Hematopoietic multipotent progenitor cell treated with erythropoietin and hydrocortisone succinate and interleukin-3 and kit ligand, for 8 days (in vitro differentiated cells): ENCODE measurements at regions not wholly inside any gene's neighbourhood (a gene's known extent, or its start where the extent isn't known, plus 50 kb on each side); places are given as distances from the start of the nearest gene placed in this dataset.

Source experiments
- DNase-seq: peaks from one replicate; pipeline ENCODE4 v3.0.0-alpha.2; 2015

DNA sequence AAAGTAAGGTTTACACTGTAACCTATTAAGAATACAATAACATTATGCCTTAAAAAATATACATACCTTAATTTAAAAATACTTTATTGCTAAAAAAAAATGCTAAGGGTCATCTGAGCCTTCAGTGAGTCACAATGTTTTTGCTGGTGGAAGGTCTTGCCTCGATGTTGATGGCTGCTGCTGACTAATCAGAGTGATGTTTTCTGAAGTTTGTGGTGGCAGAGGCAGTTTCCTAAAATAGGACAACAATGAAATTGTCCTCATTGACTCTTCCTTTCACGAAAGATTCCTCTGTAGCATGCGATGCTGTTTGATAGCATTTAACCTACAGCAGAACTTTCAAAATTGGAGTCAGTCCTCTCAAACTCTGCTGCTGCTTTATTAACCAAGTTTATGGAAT, 97.6 kb downstream of the FAT3 start:
- no peak for DNase-seq

DNA sequence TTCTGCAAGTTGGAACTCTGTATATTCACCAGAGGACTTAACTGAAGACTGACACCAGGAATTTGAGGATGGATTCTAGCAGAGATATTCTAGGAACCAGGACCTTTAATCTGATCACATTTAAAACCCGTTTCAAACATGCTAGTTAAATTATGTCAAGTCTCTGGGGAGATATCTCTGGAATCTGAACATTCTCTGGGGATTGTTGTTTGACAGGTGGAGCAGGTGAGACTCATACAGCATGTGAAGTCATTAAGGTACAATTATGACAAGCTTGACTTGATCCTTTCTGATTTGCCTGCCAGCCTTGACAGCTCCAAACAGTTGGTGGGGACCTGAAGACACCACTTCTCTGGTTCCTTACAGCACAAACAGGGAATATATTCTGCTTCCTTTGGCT, 100.3 kb downstream of the FAT3 start:
- DNase-seq, result no peak

DNA sequence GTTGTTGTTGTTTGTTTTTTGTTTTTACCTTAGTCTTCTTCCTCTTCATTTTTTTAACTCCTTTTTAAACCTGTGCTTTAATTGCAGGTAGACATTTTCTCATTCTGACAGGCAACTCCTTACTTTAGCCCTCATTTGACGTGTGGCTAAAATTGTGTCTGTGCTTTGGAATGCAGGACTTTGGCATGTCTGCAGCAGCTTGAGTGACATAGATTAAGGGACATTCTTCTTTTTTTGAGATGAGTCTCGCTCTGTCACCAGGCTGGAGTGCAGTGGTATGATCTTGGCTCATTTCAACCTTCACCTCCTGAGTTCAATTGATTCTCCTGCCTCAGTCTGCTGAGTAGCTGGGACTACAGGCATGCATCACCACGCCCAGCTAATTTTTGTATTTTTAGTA, 100.8 kb downstream of the FAT3 start:
- no peak for DNase-seq

DNA sequence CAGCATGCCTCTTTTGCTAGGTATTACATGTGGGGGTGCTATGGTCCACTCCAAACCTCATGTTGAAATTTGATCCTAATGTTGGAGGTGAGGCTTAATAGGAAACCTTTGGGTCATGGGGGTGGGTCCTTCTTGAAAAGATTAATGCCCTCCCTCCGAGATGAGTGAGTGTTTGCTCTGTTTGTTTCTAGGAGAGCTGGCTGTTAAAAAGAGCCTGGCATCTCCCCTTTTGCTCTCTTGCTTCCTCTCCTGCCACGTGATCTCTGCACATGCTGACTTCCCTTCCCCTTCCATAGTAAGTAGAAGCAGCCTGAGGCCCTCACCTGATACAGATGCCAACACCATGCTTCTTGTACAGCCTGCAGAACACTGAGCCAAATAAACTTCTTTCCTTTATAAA, 104.5 kb downstream of the FAT3 start:
- DNase-seq, result no peak

DNA sequence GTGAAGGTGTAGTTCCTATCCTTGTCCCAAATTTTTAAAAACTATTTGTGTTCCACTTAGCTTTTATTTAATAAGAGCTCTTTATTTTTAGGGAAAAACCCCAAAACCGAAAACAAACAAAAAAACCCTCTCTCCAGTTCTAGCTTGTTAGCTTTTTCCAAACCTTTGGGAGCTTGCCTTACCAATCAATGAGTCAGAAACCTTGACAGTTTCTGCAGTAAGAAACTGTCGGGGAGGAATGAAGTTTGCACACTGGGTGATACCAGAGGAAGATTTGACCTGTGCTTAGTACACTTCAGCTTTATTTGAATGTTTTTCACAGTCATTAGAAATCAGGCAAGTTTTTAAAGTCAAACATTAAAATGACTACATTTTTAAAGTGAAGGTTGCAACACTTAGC, 105.0 kb downstream of the FAT3 start:
- no peak for DNase-seq

DNA sequence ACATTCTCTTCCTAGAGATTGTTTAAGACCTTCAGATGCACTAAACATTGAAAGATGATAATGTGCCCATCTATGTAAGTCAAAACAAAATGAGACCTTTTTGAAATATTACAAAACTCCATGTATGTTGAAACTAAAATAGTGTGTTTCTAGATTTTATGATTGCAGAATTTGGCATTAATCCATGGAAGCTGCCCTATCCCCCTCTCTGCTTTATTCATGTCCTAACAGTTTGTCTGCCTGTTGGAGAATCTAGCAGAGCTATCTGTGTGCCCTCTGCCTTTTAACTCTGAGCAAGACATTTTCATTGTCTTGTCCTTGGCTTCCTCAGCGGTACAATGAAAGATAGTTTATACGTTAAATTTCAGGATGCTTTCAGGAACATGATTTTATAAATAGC, 105.5 kb downstream of the FAT3 start:
- no peak for DNase-seq

DNA sequence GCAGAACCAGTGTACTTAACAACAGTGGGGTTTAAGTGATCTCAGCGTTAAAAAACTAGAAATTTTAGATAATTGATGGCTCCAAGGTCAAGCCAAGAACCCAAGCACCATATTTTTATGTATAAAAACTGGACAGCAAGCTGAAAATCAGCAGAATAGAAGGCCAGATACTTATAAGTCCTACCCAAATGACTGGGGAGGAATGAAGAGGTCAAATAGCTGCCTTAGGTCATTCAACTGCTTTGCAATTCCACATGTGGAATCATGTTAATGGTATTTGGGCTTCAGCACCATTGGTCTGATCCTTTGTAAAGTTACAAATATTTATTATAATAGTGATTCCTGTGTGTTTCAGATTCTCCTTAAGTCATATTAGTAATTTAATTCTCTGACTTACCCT, 108.4 kb downstream of the FAT3 start:
- no peak for DNase-seq

DNA sequence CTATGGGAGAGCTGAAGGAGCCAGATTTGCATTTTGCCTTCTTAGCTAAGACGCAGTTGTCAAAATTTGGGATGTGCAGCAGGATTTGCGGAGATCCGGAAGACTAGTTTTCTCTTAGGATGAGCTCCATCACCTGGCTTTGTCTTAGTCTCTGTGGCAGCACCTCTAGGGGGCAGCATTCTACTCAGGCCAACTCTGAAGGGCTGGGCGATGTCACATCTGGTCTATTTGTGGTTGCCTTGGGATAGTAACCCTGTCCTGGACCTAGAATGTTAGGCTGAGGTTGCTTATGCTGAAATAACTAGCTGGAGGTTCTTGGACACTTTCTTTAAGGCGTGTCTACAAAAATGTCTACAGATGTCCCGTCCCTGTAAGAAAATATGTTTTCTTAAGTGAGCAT, 116.2 kb downstream of the FAT3 start:
- no peak for DNase-seq

DNA sequence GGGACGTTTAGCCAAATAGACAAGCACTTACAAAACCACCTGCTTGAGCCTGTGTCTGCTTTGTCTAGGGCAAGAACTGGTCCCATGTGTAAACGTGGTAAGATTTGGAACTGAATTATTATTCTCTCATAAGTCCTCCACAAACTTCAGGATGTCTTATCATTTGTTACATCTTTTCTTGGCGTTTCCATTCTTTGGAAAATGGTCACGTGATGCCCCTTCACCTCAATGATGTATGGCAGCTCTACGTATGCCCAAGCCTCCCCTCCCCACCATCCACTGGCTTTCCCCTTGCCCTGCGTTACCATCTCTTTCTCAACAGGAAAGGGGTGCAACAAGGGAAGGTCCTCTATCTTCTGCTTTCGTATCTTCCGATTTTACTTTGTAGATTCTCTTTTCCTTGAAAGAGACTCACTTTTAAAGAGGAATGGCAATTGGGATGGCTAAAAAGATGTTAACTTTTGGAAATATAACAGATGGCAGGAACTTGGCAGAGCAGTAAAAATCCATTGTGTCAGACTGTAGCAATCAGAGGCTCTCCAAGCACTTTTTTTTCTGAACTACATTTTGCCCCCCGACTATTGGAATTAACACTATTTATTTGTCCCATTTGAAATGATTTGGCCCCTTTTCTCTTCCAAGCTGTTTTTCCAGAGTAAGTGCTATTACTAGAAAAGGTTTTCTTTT, 117.6 kb downstream of the FAT3 start:
- no peak for DNase-seq

DNA sequence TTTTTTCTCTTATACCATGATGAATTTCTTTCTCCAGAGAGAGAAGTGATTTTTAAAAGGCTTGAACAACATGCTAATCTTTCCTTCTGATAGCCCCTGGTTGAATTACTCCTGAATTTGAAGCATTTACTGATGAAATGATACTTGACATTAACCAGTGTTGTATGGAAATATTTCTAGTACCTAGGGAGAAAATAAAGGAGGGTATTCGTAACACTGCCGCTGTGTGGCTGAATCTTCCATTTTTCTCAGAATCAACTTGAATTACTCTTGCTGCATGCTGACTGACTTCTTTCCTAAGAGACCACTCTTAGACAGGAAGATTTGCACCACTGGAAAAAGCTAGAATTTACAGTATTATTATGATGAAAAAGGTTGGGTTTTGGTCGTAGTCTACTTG, 118.3 kb downstream of the FAT3 start:
- DNase-seq, result no peak

DNA sequence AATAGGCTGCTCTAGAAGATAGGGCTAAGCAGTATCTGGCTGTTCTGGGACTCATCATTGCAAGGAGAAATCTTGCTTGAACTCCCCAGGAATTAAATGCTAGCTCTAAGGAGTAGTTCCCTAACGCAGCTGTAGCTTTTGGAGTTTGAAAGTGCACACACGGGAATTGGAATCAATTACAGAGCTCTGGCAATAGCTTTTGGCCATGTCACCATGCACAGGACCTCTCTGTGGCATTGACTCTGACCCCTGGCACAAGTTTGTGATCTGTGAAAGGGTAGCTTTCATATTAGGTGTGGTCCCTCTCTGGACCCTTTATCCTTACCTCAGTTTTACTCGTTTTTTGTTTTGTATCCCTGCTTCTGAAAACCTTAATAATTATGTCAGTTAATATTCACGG, 121.6 kb downstream of the FAT3 start:
- no peak for DNase-seq

DNA sequence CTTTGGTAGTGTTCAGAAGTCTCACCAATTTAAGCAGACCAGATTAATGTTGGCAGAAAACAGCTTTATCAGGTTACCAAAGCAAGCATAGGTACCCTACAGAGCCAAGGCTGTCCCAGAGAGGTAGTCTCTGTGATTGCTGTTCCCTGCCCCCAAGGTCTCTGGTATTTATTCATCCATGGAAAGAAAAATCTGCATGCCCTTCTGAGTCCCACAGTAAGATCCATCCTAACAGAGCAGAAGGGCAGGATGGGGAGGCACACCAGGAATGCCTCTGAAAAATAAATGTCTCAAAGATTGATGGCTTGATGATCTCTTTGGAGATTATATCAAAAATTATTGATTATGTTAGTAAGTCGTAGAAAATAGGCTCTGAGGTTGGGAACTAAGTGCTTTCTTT, 122.8 kb downstream of the FAT3 start:
- no peak for DNase-seq

DNA sequence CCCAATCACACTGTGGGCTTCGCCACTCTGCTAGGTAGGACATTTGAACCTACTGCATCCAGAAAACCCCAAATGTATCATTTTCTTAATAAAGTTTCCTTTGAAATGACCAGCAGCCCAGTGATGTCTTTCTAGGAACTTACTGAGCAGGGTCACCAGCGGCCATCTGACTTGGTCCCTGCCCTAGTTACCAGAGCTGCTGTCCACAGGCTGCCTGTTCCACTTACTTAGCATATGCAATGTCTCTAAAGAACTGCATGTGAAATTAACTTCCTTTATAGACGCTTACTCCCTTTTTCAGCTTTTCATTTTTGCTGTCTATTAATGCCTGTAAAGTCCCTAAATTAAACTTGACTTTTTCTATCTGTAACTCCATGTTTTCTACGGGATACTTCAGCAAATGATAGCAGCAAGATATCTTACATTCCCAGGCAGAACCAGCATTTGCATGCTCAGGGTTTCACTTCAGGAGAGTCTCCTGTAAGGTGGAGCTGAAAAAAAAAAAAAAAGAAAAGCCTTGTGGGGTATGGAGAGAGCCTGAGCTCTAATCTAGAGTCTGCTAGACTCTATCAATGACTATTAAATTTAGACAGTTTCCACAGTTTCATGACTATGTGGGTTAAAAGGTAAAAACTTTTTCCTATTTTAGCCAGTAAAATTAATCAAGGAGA, 125.0 kb downstream of the FAT3 start:
- no peak for DNase-seq

DNA sequence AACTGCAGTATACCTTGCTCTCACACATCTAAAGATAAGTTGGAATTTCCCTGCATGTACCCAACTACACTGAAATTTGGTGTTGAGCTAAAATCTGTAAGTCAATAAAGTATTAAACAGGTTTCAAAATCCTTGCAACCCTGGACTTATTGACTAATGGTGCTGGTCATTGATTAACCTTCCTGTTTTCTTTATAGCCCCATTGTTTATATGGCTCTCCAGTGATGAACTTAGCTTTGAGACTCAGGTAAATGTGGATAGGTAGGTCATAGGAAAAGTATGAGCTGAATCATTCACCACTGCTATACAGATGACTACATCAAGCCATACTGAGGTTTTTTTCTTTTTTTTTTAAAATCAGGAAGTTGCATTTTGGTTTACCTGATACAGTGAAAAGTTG, 132.7 kb downstream of the FAT3 start:
- no peak for DNase-seq

DNA sequence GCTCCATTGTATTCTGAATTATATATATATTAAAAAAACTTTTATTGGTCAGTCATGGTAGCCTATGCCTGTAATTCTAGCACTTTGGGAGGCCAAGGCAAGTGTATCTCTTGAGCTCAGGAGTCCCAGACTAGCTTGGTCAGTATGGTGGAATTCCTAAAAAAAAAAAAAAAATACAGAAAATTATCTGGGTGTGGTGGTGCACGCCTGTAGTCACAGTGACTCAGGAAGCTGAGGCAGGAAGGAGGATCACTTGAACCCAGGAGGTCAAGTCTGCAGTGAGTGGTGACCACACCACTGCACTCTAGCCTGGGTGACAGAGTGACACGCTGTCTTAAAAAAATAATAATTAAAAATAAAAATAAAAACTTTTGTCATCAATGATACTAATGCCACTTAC, 133.2 kb downstream of the FAT3 start:
- no peak for DNase-seq

DNA sequence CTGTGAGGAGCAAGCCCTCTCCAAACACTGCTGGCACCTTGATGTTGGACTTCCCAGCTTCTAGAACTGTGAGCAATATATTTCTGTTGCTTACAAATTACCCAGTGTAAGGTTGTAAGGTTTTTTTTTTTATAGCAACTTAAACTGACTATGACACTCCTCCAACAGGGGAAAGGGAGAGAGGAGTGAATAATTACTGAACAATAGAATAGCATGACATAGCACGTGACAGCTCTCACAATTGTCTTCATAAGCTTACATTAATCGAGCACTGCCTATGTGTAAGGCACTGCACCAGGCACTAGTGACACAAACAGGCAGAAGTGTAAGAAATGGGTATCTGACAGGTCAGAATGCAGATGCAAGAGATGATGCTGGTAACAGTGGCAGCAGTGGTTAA, 136.9 kb downstream of the FAT3 start:
- DNase-seq, result no peak

DNA sequence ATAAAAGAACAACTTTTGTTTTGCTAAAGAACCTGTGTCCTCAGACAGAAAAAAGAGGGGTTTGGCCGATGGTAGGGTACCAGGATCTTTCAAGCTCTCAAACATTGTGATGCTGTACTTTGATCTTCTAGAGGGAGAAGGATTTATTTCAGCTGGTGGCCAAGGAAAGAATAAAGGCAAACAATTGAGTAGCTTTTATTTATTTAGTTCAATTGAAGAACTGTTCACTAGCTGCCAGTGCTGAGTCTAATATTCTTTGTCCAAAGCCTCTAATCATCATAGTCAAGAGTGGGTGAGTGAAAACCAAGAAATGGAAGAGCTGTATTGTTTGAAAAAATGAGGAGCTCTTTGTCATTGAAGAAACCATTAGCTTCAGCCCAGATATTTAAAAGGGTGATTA, 138.4 kb downstream of the FAT3 start:
- DNase-seq, result no peak

DNA sequence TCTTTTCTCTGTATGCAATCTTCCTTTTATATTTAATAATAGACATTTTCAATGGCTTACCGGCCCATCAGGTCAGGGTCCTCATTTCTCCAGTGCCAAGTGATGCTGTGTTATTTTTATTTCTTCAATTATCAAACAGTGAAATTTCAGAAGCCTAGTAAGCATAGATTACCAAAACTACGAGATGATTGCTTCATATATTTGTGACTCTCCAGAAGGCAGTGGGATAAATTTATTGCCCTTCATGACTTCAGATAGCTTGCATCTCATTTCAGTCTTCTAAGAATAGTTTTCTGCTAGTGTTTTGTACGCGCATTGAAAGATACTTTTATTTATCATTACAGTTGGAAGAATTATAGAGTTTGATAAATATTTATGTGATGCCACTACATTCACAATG, 139.6 kb downstream of the FAT3 start:
- no peak for DNase-seq

DNA sequence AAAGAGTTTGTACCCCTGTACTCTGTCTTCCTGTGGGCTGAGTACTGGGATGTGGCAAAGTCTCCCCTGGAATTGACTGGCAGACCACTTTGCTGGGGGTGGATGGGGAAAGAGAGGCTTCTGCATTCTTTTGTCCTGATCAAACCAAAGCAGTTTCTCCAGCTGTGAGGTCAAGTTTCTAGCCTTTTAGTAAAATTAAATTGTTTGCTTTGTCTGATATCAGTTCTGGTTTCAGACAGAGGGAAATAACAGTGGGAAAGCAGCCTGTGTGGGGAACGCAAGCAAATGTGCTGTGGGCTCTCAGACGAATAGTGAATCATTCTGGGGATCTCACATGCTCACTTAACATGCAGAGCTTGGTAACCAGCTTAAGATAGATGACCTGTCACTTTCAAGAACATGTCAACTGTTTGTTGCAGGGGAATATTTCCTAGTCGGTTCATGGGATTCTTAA, 151.6 kb downstream of the FAT3 start:
- no peak for DNase-seq

DNA sequence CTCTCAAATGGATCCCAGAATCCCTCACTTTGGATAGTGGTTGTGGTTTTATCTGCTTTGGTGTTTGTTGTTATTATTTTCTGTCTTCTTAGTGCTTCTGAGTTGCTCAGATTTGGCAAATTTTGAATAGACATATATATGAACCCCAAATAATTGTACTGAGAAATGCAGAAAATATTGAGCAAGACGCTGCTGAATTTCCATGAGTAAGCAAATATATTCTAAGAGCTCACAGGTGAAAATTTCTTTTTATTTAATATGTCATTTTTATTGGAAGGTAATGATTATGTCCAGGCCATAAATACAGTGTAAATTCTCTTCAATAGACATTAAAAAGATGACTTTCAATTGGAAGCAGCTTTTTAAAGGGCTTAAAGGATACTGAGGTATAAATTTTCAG, 152.1 kb downstream of the FAT3 start:
- DNase-seq, result no peak

DNA sequence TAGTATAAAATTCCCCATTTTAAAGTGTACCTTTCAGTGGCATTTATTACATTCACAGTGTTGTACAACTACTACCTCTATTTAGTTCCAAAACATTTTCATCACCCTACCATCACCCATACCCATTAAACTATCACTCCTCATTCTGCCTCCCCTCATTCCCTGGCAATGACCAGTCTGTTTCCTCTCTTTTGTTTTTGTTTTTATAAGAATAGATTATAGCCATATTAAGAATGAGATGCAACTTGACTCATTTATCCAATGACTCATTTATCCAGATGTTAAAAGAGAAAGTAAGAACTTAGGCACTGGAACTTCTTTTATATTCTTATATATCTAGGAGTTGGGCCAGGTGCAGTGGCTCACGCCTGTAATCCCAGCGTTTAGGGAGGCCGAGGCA, 156.3 kb downstream of the FAT3 start:
- DNase-seq, result no peak

DNA sequence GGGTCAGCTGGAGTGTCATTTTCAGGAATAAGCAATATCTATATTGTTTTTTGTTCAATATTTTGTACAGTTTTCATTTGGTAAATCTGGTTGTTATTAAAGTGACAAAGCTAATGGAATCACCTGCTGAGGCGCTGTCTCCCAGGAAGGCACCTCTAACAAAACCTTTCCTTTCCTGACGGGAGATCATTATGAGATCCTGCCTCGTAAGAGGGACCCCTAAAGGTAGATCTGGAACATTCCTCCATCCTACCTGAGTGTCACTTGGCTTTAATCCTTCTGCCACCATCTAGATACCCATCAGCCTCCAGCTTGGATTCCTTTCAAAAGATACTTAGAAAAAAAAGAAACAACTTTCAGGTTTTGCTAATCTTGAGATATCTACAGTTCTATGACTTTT, 157.7 kb downstream of the FAT3 start:
- no peak for DNase-seq

DNA sequence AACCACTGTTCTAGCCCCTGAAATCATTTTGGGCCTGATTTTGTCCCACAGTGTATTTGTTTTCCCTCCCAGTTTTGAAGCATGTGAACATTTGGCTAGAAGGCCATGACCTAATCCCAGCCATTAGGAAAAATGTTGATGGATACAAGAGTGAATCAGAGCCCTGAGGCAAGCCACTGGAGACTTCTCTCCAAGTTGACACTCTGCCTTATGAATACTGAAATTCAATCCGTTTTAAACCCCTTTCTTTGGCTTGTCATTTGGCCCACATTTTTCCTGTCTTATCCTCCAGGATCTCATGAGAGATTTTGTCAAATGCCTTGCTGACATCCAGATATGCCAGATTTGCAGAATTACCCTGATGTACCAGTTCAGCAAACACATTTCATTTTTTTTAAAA, 158.8 kb downstream of the FAT3 start:
- DNase-seq, result no peak

DNA sequence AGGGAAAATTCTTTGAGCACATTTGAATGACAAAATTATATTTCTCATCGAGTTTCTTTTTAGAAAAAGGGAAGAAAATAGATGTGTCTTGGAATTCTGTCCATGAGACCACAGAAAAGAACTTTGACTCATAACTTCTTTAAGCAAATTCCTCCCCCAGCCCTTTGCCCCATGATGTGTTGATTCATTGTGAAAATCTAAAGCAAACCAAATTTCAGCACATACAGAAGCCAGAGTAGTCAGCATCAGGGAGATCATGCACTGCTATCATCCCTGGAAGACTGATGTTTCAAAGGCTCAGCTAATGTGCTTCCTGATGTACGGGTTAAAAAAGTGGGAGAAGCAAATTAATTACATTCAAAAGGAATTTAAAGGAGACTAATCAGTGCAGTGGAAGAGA, 159.7 kb downstream of the FAT3 start:
- DNase-seq, result no peak

DNA sequence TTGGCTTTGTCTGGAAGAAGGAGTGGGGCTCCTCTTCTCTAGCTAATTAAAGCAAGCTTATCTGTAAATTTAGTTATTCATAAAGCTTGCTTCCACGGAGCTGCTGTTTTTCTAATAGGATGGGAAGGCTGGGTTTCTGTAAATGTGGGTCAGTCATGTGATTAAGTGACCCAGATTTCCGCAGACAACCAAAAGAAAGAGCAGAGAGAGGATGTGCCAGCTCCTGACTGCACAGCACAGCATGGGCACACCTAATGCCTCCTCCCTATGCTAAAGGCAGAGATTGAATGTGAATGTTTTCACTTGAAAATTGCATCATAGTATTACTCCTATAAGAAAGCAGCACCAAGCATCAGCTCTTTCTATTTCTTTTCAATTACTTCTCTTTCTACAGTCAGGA, 160.2 kb downstream of the FAT3 start:
- no peak for DNase-seq
